ENCODE measurements at regions not wholly inside any gene's neighbourhood (a gene's known extent, or its start where the extent isn't known, plus 50 kb on each side); places are given as distances from the start of the nearest gene placed in this dataset.

DNA sequence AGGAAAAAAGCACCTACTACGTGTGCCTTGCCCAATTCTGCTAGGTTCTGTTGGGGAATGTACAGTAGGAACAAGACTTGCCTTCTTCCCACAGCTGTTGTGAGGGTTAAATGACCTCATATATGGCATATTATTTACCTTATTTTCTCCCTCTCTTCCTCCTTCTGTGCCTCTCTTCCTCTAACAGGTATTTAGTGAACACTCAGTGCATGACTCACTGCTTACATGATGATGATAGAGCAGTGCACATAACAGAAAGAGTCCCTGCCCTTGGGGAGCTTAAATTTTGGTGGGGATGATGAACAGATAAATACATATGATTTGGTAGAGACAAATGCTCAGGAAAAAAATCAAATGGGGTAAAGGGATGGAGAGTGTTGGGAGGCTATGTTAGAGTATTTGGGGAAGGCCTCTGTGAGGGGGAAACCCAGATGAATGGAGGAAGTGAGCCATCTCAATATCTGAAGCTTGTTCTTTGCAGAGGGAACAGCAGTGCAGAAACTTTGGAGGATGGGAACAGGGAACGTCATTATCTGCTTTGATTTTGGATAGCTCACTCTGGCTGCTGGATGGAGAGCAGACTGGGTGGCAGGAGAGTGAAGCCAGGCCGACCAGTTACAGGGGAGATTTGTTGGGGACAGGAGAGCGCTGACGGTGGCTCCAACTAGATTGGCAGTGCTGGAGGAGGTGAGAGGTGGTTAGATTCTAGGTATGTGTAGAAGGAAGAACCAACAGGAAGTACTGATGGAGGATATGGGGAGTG lies 95.5 kb upstream of the TENM4 start:
- Mint-ChIP-seq H3K36me3 (ENCODE audit: low read depth) (no peaks in the 10 kb centered on the region), H3K4me3 (no peak overlapping the region), H3K9me3 (peaks cover 7% of the 10 kb centered on the region), H3K4me1 (ENCODE audit: low read depth) (no peaks in the 10 kb centered on the region), H3K27me3 (ENCODE audit: low read depth) (no peaks in the 10 kb centered on the region), H3K27ac (no peak overlapping the region)

DNA sequence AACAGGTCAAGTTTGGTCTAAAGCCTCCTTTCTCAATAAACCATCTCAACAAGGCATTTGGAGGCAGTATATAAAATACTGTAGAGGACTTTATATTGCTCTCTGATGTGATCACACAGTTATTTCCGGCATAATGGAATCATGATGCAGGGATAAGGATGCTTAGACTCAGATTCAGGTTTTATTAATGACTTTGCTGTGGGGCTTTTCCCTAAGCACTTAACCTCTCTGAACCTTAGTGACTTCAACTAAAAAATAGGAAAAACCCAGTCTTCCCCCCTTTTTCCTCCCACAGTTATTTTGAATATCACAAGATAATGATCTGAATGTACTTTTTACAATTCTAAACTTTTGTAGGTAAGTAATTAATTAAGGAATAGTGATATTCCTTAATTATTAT lies 94.8 kb upstream of the TENM4 start:
- Mint-ChIP-seq H3K27ac (no peak overlapping the region), H3K27me3 (ENCODE audit: low read depth) (no peaks in the 10 kb centered on the region), H3K9me3 (peaks cover 7% of the 10 kb centered on the region), H3K36me3 (ENCODE audit: low read depth) (no peaks in the 10 kb centered on the region), H3K4me1 (ENCODE audit: low read depth) (no peaks in the 10 kb centered on the region), H3K4me3 (no peak overlapping the region)

DNA sequence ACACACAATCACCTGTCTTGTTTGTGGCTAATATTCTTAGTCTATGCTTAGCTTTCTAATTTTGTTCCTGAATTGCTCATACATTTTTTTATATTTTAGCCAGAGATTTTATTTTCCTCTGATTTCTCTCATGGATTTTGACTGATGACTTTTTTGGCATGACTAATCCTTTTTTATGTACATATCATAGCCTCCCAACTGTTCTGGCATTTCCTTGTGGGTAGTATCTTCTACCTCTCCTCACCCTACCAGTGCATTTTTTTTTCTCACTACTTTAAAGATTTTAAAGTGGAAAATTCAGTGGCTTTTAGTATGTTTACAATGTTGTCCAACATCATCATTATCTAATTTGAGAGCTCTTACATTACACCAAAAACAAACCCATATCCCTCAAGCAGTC lies 84.4 kb upstream of the TENM4 start:
- no peak overlapping the region for H3K4me3 Mint-ChIP-seq
- no peaks in the 10 kb centered on the region for H3K27me3 Mint-ChIP-seq (ENCODE audit: low read depth)
- no peaks in the 10 kb centered on the region for H3K4me1 Mint-ChIP-seq (ENCODE audit: low read depth)
- no peak overlapping the region for H3K27ac Mint-ChIP-seq
- no peaks in the 10 kb centered on the region for H3K36me3 Mint-ChIP-seq (ENCODE audit: low read depth)
- peaks cover 5% of the 10 kb centered on the region for H3K9me3 Mint-ChIP-seq

DNA sequence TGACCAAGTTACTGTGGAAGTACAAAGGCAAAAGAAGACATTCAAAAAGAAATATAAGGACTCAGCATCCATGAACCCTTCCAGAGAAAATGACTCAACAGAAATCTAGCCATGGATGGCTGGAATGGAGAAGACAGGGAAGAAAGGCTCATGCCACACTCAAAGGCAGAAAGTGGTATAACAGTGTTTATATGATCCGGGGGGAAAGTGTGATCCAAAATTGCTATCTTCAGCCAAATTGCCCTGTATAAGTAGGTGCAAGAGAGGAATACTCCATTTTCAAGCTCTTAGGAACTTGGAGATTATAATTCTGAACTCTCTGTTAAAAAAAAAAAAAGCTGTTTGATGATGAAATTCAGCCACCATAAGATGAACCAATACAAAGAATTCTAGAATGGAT lies 81.8 kb upstream of the TENM4 start:
- Mint-ChIP-seq H3K27ac (no peak overlapping the region), H3K4me1 (ENCODE audit: low read depth) (no peaks in the 10 kb centered on the region), H3K27me3 (ENCODE audit: low read depth) (no peaks in the 10 kb centered on the region), H3K9me3 (peaks cover 10% of the 10 kb centered on the region), H3K4me3 (no peak overlapping the region), H3K36me3 (ENCODE audit: low read depth) (no peaks in the 10 kb centered on the region)

DNA sequence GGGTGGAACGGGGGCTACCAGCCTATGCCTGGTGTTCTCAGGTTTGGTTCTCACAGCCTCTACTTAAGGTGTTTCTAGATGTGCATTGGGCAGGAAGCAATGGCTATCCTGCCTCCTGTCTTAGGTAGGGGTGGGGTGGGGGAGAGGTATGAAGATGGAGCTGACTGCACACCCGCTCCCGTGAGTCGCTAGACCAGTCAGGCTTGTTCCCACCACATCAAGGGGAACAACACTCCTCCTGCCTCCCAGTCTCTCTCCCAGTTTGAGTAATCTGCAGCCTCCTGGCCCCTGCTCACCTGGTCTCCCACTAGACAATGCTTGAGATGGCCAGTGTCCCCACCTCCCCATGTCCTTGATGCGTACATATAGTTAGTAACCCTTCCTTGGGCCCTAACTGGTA lies 79.3 kb upstream of the TENM4 start:
- H3K4me1 Mint-ChIP-seq (ENCODE audit: low read depth) = no peaks in the 10 kb centered on the region
- H3K4me3 Mint-ChIP-seq = no peak overlapping the region
- peaks cover 10% of the 10 kb centered on the region for H3K9me3 Mint-ChIP-seq
- H3K27ac Mint-ChIP-seq = no peak overlapping the region
- no peaks in the 10 kb centered on the region for H3K36me3 Mint-ChIP-seq (ENCODE audit: low read depth)
- no peaks in the 10 kb centered on the region for H3K27me3 Mint-ChIP-seq (ENCODE audit: low read depth)

DNA sequence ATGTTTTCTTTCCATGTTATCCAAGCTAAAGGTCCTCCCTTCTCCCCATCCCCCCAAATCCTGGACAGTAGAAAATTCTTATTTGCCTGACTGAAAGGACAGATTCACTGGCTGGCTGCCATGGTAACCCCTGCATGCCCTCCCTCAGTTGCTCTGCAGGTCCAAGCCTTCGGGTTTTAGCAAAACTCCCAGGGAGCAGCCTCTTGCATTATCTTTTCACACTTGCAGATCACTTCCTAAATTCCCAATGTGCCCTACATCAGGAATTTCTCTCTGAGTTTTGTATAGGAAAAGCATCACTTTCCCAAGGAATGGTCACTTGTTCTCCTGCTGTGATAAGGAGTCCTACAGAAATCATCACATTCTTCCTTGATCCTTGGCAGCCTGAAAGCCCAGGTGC lies 75.0 kb upstream of the TENM4 start:
- Mint-ChIP-seq H3K27ac (no peak overlapping the region), H3K4me1 (ENCODE audit: low read depth) (no peaks in the 10 kb centered on the region), H3K27me3 (ENCODE audit: low read depth) (no peaks in the 10 kb centered on the region), H3K4me3 (no peak overlapping the region), H3K36me3 (ENCODE audit: low read depth) (no peaks in the 10 kb centered on the region), H3K9me3 (peaks cover 9% of the 10 kb centered on the region)

- Mint-ChIP-seq H3K9me3 (peaks cover 5% of the 10 kb centered on the region), H3K27ac (no peak overlapping the region), H3K27me3 (ENCODE audit: low read depth) (no peaks in the 10 kb centered on the region), H3K4me3 (no peak overlapping the region), H3K36me3 (ENCODE audit: low read depth) (no peaks in the 10 kb centered on the region), H3K4me1 (ENCODE audit: low read depth) (no peaks in the 10 kb centered on the region)
Observed at GRCh38 chr11:79514695-79515094, 73.9 kb upstream of the TENM4 start.

DNA sequence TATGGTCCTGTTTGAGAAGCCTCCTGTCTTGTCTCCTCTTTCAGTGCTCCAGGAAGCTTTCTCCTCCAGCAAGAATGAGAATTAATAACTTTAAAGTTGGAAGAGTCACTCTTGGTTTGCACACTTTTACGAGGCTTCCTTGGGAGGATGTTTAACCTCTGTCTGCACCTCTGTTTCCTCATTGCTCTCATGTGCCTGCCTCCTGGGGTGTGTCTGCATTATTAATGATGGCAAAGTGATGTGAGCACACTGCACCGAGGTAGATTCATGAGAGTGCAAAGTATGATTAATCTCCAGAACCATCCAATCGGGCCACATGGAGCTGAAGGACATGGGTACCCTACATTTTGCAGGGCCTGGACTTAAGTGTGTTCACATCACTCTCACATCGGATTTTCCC lies 73.5 kb upstream of the TENM4 start:
- Mint-ChIP-seq H3K4me1 (ENCODE audit: low read depth) (no peaks in the 10 kb centered on the region), H3K27me3 (ENCODE audit: low read depth) (no peaks in the 10 kb centered on the region), H3K9me3 (peaks cover 5% of the 10 kb centered on the region), H3K36me3 (ENCODE audit: low read depth) (no peaks in the 10 kb centered on the region), H3K27ac (no peak overlapping the region), H3K4me3 (no peak overlapping the region)

- H3K4me3 Mint-ChIP-seq = no peak overlapping the region
- H3K9me3 Mint-ChIP-seq = no peaks in the 10 kb centered on the region
- no peaks in the 10 kb centered on the region for H3K36me3 Mint-ChIP-seq (ENCODE audit: low read depth)
- no peaks in the 10 kb centered on the region for H3K27me3 Mint-ChIP-seq (ENCODE audit: low read depth)
- H3K27ac Mint-ChIP-seq = no peak overlapping the region
- no peaks in the 10 kb centered on the region for H3K4me1 Mint-ChIP-seq (ENCODE audit: low read depth)
Observed at GRCh38 chr11:79512706-79513469, 72.1 kb upstream of the TENM4 start.

GRCh38 chr11:79510960-79511359 lies 70.1 kb upstream of the TENM4 start:
- H3K27ac Mint-ChIP-seq = no peak overlapping the region
- no peaks in the 10 kb centered on the region for H3K36me3 Mint-ChIP-seq (ENCODE audit: low read depth)
- no peaks in the 10 kb centered on the region for H3K4me1 Mint-ChIP-seq (ENCODE audit: low read depth)
- no peak overlapping the region for H3K4me3 Mint-ChIP-seq
- H3K27me3 Mint-ChIP-seq (ENCODE audit: low read depth) = no peaks in the 10 kb centered on the region
- no peaks in the 10 kb centered on the region for H3K9me3 Mint-ChIP-seq

DNA sequence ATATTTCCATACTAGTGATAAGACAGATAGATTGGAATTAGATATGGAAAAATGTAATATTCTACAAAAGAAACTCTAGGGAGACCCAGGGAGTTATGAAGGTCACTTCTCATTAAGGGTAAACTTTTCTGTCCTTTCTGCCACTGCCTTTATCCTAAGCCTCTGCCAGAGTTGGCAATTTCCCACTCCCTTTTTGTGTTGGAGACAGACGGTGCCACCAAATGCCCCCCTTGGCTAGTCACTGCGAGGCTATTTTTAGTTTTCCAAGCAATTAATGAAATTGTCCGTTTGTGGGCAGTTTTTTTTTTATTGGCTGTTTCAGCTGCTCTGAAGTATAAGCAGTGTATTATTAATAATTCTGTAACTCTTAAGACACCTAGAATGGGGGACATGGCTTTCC lies 67.6 kb upstream of the TENM4 start:
- no peaks in the 10 kb centered on the region for H3K27me3 Mint-ChIP-seq (ENCODE audit: low read depth)

DNA sequence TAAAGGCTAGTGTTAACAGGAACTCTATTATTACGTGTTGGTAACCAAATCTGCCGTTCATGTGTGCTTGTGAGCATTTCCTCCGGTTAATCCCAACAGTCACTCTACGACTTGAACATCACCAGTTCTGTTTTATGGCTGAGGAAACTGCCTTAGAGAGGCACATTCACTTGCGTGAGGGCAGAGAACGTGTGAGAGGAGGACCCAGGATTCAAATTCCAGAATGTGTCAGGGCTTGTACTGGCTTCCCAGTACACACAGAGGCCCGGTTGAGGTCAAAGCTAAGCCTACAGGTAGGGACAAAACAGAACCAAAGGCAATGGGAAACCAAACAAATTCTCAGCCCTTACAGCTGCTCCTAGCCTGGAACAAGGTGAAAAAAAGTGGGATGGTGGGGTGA lies 66.9 kb upstream of the TENM4 start:
- Mint-ChIP-seq H3K36me3 (ENCODE audit: low read depth) (no peaks in the 10 kb centered on the region), H3K27me3 (ENCODE audit: low read depth) (no peaks in the 10 kb centered on the region), H3K9me3 (no peaks in the 10 kb centered on the region), H3K4me1 (ENCODE audit: low read depth) (no peaks in the 10 kb centered on the region), H3K27ac (no peak overlapping the region), H3K4me3 (no peak overlapping the region)

More for the DNA sequence above, 67.6 kb upstream of the TENM4 start:
- no peak overlapping the region for H3K27ac Mint-ChIP-seq
- no peaks in the 10 kb centered on the region for H3K4me1 Mint-ChIP-seq (ENCODE audit: low read depth)
- H3K9me3 Mint-ChIP-seq = no peaks in the 10 kb centered on the region
- no peak overlapping the region for H3K4me3 Mint-ChIP-seq
- H3K36me3 Mint-ChIP-seq (ENCODE audit: low read depth) = no peaks in the 10 kb centered on the region

DNA sequence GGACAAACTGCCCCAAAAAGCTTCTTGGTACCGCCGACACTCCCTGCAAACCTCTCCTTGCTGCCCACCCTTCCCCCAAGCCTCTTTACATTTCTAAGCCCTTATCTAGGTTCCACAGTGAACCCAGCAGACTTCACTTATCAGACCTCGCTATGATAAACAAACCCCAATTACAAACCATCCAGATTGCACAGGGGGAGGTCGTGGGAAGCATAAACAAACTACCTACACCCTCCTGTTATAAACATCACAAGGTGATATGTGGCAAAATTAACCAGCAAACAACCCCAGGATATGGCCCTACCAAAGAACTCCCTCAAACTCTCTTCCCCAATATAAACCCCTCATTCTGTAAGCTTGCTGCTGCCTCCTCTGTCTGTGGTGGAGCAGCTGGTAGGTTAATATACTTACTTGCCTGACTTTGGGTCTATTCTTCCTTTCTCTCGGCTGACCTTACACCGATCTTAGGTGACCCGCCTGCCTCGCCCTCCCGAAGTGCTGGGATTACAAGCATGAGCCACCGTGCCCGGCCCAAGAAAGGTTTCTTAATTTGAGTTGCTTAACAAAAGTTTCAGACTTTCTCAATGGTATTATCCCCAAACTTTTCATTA lies 66.0 kb upstream of the TENM4 start:
- Mint-ChIP-seq H3K27me3 (ENCODE audit: low read depth) (no peaks in the 10 kb centered on the region), H3K27ac (no peak overlapping the region), H3K4me1 (ENCODE audit: low read depth) (no peaks in the 10 kb centered on the region), H3K9me3 (no peaks in the 10 kb centered on the region), H3K36me3 (ENCODE audit: low read depth) (no peaks in the 10 kb centered on the region), H3K4me3 (no peak overlapping the region)

GRCh38 chr11:79506124-79506523 lies 65.3 kb upstream of the TENM4 start:
- Mint-ChIP-seq H3K4me3 (no peak overlapping the region), H3K36me3 (ENCODE audit: low read depth) (no peaks in the 10 kb centered on the region), H3K27me3 (ENCODE audit: low read depth) (no peaks in the 10 kb centered on the region), H3K27ac (no peak overlapping the region), H3K4me1 (ENCODE audit: low read depth) (no peaks in the 10 kb centered on the region), H3K9me3 (no peaks in the 10 kb centered on the region)

- no peaks in the 10 kb centered on the region for H3K4me1 Mint-ChIP-seq (ENCODE audit: low read depth)
- no peaks in the 10 kb centered on the region for H3K36me3 Mint-ChIP-seq (ENCODE audit: low read depth)
- H3K27ac Mint-ChIP-seq = no peak overlapping the region
- H3K27me3 Mint-ChIP-seq (ENCODE audit: low read depth) = no peaks in the 10 kb centered on the region
- no peak overlapping the region for H3K4me3 Mint-ChIP-seq
- H3K9me3 Mint-ChIP-seq = no peaks in the 10 kb centered on the region
Observed at GRCh38 chr11:79503028-79503427, 62.2 kb upstream of the TENM4 start.
